CD4-positive, alpha-beta T cell treated with Interleukin-17A for 1 hour (primary cell): ENCODE measurements at regions not wholly inside any gene's neighbourhood (a gene's known extent, or its start where the extent isn't known, plus 50 kb on each side); places are given as distances from the start of the nearest gene placed in this dataset.
"Not testable (repeated sequence)": the region's sequence is repeated elsewhere in the genome, so short reads cannot be mapped to it uniquely, and the experiment has no call there.

Experiments used
- DNase-seq: peaks from one replicate; pipeline ENCODE4 v3.0.0-alpha.2; 2020

DNA sequence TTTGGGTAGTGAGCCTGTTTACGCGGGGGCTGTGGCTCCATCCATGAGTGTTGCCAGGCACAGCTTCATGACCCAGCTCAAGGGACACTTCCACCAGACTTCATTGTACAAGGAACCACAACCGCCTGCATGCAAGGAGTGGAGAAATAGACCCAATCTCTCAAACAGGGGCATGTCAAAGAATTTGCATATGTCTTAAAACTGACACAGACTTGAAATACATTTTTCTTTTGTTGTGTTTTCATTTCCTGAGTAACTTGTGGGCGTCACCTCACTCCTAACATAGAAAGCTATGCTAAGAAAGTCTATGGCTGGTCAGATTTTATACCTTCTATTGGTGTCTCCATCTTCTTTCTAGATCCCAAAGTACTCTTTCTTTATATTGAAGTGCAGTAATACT is 266.2 kb upstream of the RNF32 start:
- no peak for DNase-seq

DNA sequence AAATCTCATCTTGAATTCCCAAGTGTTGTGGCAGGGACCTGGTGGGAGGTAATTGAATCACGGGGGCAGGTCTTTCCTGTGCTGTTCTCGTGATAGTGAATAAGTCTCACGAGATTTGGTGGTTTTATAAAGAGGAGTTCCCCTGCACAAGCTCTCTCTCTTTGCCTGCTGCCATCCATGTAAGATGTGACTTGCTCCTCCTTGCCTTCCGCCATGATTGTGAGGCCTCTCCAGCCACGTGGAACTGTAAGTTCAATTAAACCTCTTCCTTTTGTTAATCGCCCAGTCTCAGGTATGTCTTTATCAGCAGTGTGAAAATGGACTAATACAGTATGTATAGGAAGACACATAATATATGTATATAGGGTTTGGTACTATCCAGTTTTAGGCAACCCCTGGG is 270.6 kb upstream of the RNF32 start:
- not testable (repeated sequence) for DNase-seq

DNA sequence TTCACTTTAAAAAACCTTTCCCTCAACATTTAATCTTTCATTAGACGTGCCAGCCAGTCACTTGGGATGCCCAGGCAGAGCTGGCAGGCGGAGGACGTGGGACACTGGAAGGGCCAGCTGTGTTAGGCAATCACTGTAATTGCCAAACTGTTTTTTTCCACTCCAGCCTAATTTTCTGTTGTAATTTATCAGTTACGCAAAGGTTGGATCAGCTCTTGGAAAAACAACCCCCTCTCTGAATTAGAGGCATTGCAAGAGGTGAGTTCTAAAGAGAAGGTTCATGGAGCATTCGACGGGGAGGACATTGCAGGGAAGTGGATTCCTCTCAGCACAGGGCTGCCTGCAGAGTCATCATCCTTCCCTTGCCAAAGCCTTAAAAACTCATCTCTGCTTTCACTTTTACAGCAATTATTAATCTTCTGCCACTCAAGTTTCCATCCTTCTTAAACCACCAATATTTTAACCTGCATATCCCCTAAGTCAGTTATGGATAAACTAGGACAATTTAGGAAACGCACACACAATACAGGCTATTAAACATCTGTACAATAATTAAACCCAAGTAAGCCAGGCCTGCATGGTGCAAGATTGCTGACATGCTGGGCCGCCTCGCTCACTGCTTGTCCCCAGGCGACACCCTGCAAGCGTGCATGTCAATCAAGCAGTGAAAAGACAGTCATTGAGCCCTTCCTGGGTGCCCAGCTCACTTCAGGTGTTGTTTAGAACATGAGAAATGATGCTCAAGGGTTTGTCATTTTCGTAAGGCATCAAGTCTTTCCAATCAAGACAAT is 272.3 kb upstream of the RNF32 start:
- no peak for DNase-seq

DNA sequence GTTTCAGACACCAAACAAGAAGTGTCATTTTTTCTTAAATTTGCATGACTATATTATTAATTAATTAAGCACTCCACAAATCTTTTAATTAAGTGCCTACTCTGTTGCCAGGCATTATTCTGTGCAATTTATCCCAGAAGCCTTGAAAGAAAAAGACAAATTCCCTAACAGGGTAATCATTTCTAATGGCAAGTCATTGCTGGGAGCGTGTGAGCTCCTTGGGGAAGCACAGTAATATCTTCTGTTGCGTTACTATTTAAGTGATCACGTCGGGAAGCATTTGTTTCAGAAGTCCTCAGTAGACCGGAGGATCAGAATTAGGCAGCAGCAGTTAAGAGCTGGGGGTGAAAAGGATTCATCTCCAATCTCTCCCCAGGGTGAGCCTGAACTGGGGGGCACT is 276.8 kb upstream of the RNF32 start:
- no peak for DNase-seq

DNA sequence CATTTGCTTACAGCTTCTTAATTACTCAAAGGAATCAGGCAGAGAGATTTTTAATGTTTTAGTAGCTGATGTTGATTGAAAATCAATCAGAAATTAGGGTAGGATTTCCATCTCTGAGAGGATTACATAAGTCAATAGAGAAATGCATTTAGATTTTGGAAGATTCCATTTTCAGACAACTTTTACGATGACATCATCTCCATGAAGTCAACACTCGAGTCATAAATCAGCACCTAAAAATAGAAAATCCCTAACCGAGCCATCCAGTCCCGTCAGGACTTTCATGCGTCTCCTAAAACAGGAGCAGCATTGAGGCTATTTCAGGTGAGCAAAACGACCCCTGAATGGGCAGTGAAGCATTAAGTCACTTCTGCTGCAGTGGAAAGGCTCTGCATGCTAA is 279.7 kb upstream of the RNF32 start:
- no peak for DNase-seq

DNA sequence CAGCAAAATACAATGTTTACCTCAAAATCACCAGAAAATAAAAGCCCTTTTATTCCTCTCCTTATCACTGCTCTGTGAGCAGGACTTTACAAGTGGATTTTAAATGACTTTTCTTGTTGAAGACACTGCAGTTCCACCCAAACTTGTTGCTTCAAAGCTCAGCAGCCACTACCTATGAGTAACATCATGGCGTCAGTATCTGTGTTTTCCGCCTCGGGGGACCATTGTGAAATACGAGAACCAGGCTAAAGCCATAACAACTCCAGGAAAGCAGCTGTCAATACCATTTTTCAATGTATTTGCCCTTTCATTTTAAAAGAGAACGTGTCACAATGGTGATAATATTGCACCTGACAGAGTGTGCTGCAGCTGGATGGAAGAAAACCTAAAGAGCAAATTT is 284.0 kb upstream of the RNF32 start:
- DNase-seq = no peak

DNA sequence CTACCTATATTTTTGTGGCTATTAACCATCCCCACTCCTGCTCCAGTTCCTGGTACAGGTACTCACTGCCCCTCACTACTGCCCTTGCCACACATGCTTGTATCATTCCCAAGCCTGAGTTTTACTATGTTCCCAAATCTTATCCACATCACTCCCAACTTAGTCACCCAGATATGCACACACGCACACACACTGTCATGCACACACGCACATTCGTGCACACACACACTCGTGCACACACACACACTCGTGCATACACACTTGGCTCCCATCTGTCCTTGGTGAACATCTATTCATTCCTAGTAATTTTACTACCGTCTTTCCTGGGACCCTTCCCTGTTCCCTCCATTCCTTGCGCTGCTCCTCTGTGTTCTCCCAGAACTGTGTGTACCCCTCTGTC is 287.2 kb upstream of the RNF32 start:
- no peak for DNase-seq

DNA sequence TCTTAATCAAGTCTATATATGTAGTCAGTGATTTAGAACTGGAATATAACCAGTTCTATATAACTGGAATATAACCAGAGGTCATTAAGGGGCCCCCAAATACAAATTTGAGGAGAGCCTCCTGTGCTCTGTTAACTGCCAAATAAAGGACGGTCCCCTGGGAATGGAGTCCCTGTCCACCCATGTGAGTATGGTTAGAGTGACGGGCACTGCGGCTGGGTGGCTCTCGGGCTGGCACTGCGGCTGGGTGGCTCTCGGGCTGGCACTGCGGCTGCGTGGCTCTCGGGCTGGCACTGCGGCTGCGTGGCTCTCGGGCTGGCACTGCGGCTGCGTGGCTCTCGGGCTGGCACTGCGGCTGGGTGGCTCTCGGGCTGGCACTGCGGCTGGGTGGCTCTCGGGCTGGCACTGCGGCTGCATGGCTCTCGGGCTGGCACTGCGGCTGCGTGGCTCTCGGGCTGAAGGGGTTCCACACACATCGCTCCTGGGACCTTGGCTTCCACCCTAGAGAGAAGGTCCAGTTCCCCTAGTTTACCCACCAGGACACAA is 292.8 kb upstream of the RNF32 start:
- not testable (repeated sequence) for DNase-seq

DNA sequence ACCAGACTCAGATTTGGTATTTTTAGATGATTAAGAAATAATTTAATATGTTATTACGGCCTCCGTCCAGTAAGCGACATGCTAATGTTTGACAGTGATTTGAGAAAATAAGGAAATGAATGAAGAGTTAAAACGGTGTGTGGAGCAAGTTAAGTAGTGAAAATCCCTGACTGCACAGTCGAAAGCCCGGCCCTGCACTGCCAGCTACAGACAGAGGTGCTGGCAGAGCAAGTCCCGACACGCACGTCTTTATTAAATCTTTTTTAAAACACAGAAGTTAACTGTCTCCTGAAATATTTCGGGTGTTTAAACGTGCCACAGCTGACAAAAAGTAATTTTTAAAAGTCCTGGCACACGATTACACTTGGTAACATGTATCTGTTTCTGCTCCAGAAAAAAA is 293.4 kb upstream of the RNF32 start:
- no peak for DNase-seq

DNA sequence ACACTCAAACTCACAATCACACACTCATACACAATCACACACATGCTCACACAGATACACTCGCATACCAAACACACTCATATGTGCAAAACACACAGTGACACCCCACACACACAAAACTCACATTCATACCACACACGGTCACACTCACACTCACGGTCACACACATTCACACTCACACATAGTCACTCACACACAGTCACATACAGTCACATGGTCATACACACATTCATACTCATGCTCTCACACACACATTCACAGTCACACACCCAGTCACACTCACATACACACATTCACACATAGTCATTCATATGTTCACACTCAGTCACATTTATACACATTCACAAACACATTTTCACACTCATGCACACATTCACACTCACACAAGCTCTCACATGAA is 296.0 kb upstream of the RNF32 start:
- no peak for DNase-seq

DNA sequence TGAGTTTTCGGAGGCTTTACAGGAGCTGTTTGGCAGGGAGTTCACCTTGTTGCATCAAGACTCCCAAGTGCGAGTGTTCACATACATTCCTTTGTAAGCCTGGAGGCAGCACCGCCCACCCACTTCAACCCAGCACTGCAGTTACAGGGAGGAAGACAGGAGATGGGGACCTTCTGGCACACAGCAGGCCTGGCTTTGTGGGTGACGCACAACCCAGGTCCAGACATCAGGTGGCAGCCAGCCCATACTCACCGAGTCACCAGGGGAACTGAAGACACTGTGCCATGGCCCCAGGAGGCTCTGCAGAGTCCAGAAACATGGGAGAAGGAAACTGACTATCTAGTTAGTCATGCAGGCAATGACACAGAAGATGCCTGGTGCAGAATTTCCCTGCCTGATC is 305.9 kb upstream of the RNF32 start:
- DNase-seq = no peak

DNA sequence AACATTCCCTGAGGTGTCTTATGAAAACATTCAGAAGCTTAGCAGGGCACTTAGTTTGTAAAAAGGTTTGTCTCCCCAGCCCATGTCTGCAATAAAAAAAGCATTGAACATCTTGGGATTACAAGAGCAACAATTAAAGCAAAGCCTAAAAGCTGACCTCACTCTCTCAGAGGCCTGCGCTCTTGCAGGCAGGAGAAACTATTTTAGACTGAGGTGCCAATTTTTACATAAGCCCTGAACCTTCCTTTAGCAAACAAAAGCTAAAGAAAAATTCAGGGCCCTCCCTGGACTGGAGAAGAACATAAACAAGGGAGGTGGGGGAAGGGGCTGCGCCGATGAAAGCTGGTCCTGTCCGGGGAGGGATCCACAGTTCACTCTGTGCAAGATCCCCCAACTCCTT is 312.7 kb upstream of the RNF32 start:
- no peak for DNase-seq

DNA sequence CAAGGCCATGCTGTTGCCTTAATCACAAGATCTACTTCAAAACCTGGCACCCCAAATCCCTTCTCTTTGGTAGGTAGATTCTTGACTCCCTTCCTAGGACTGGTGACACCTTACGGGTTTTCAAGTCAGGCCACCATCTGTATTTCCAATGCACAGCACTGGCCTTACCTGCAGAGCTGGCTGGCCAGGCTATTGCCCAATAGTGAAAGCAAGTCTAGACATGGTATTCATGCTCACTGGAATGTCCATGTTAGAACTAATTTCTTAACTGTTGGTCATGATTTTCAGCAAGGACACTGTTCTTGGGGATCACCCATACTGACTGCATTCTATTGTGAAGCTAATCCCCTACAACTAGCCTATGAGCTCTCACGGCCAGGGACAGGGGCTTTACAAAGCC is 313.1 kb upstream of the RNF32 start:
- no peak for DNase-seq

DNA sequence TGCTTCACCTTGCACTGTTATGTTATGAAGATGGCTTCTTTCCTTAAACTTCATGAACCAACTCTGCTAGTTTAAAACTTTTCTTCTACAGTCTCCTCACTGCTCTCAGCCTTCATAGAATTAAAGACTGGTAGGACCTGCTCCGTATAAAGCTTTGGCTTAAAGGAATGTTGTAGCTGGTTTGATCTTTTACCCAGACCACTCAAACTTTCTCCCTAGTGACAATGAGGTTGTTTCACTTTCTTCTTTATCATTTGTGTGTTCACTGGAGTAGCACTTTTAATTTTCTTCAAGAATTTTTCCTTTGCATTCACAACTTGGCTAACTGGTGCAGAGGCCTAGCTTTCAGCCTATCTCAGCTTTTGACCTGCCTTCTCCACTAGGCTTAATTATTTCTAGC is 316.4 kb upstream of the RNF32 start:
- no peak for DNase-seq

DNA sequence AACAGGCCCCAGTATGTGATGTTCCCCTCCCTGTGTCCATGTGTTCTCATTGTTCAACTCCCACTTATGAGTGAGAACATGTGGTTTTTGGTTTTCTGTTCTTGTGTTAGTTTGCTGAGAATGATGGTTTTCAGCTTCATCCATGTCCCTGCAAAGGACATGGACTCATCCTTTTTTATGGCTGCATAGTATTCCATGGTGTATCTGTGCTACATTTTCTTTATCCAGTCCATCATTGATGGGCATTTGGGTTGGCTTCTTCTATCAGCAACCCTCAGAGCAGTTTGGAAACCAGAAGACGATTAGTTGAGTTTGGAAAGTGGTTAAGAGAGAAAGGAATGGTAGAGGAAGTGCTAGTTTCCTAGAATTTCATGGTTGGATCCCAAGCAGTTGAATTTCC is 319.1 kb upstream of the RNF32 start:
- DNase-seq = not testable (repeated sequence)

DNA sequence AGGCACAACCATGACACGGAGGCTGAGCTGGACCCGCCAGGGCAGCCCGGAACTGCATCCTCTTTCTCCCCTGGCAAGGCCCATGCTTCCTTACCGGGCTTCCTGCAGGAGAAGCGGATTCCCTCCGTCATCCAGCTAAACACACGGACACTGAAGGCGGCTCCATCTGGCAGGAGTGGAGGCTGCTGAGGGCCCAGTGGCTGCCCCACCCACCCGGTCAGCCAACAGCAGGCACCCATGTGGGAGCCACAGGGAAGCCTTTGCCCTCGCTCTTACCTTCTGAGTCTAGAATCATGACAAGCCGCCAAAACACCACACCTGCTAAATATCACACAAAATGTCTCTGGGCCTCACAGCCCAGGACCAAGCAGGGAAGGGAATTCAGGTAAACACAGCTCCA is 321.6 kb upstream of the RNF32 start:
- DNase-seq = no peak

DNA sequence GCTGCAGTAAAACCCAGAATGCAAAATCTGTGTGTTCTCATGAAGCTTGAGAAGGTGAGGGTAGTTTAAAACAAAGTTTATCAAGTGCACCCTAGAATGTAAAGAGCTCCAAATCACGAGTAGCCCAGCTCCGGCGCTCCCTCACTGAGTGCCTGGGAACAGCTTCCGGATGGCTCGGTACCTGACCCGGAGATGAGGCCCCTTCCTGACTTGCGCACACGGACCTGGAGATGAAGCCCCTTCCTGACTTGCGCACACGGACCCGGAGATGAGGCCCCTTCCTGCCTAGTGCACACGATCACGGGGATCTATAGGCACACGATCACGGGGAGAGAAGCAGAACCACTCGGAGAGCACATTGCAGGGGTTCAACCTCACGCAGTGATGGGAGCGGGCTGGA is 322.1 kb upstream of the RNF32 start:
- DNase-seq = no peak

DNA sequence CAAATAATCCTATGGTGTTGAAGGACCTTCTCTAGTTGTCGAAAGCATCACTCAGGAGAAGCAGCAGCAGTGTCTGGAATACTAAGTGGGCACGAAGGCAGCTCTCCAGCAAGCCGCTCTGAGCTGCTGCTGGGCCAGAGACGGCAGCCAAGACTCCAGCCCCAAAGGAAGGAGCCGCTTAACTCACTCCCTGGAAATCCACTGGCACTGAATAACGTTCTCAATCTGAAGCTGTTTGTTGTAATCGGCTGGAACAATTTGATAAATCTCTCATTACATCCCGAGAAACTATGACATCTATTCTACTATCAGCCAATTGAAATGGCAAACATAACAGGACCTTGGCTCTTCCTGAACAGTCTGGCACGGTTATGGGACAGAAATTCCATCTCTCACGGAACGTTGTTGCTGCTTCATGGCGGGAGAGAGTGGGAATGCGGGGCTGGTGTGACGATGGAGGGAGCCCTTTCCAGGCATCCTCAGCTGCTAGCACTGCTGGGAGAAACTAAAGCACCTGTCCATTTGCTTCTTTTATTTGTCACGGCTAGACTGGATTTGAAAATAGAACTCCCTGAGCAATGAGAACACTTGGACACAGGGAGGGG is 331.5 kb upstream of the RNF32 start:
- no peak for DNase-seq

DNA sequence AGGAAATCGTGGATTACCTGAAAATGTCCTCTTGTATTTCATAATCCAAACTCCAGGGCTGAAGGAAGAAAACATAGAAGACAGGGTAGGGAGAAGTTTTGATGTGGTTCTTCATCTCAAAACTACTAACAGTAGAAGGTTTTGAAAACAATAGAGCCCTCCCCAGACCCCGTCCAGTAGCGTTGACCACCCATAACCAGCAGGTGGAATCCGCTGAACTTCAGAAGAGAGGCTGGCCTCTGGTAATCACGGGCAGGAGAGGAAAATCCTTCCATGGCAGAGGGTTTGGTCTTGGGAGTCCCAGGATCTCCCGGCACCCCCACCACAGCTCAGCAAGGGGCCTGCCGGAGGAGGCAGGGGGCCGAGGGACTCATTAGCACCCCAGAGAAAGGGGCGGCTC is 333.4 kb upstream of the RNF32 start:
- no peak for DNase-seq

DNA sequence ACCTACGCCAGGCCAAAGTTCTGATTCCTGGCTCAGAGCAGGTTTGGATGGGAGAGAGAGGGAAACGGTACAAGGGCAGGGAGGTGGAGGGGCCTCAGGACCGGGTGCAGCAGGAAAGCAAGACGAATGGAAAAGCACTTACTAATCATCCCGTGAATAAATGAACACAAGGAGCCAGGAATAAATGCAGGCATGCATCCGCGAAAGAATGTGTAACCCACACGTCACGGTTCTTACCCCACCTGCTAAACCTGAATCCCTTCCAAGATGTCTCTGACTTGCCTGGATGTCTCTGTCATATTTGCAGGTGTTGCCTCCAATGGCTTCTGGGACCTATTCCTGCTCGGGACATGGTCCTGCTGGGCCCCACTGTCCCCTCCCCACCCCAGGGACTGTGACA is 335.2 kb upstream of the RNF32 start:
- DNase-seq = no peak

DNA sequence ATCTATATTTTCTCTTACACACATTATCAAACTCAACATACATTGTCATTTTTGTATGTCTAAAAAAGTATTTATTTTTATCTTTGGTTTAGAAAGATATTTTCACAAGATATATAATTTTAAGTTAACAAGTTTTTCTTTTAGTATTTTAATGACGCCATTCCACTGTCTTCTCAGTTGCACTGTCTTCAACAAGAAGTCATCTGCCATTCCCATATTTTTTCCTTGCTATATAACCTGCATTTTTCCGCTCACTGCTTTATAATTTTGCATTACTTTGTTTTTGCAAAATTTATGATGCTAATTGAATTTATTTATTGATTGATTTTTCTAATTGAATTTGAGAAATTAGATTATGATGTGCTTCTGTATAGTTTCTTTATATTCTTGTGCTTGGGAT is 357.8 kb upstream of the RNF32 start:
- no peak for DNase-seq

DNA sequence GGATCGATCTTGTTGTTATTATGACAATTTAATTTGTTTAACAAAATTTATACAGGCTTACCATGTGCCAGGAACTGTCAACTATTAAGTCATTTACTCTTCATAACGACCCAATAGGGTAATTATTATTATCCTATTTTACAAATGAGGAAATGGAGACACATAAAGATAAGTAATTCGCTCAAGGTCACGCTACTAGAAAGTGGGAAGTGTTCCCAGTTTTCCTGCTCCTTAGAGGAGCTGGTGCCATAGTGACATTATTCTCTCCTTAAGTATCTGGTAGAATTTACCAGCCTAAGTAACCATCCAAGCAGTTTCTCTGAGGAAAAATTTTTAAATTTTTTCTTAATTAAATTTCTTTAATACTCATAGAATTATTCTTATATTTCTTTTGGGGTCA is 360.9 kb upstream of the RNF32 start:
- DNase-seq = no peak

DNA sequence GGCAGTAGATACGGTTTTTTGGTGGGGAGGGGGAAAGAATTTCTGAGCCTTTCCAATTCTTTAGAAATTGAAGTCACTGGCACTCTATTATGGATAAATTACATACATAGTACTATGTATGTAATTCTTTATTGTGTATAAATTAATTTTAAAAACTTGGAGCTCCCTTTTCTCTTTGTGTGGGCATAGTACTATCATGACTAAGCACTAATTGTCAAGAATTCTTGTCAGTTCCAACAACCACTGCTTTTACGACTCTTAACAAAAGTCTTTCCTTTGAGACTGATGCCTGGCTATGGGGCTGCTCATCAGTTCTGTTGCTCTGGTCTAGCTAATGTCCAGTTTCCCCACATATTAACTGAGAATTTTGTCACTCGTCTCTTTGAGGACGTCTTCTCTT is 365.3 kb upstream of the RNF32 start:
- DNase-seq = no peak

DNA sequence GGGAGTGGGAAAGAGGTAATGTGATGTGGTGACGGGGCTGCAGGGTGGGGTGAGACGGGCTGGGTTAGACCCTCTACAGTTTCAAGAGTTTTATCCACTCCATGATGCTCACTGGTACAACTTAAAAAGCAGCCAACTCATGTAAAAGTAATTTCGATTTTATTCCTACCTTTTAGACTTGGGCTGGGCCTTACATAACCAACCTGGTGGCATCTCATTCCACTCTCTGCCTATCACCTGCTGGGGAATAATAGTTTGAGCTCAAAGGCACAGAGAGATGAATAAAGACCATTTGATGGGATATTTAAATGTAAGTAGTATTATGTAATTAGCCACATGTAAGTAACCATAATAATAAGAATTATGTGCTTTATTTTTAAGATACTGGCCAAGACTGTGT is 366.0 kb upstream of the RNF32 start:
- DNase-seq = no peak

DNA sequence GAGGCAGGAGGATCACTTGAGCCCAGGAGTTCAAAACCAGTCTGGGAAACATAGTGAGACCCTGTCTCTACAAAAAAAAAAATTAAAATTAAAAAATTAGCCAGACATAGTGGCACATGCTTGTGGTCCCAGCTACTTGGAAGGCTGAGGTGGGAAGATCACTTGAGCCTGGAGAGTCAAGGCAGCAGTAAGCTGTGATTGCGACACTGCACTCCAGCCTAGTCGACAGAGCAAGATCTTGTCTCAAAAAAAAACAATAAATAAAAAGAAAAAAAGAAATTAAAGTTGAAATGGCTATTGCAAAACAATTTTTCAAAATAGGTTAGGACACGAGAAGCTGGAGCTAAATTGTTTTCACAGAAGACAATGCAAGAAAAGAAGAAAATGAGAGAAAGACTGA is 379.0 kb upstream of the RNF32 start:
- no peak for DNase-seq
